ENCODE measurements at regions not wholly inside any gene's neighbourhood (a gene's known extent, or its start where the extent isn't known, plus 50 kb on each side); places are given as distances from the start of the nearest gene placed in this dataset.

GRCh38 chr18:45359275-45360009 lies 255.8 kb upstream of the SLC14A2 start:
- H3K27ac Mint-ChIP-seq (ENCODE audit: unreplicated experiment) = no peak overlapping the region
- DNase-seq (ENCODE audit: extremely low spot score, unreplicated experiment) = no peak
- H3K4me1 Mint-ChIP-seq (ENCODE audit: unreplicated experiment) = peaks cover 10% of the 10 kb centered on the region
- no peaks in the 10 kb centered on the region for H3K9me3 Mint-ChIP-seq (ENCODE audit: unreplicated experiment)
- TF ChIP-seq, protein P1, sequence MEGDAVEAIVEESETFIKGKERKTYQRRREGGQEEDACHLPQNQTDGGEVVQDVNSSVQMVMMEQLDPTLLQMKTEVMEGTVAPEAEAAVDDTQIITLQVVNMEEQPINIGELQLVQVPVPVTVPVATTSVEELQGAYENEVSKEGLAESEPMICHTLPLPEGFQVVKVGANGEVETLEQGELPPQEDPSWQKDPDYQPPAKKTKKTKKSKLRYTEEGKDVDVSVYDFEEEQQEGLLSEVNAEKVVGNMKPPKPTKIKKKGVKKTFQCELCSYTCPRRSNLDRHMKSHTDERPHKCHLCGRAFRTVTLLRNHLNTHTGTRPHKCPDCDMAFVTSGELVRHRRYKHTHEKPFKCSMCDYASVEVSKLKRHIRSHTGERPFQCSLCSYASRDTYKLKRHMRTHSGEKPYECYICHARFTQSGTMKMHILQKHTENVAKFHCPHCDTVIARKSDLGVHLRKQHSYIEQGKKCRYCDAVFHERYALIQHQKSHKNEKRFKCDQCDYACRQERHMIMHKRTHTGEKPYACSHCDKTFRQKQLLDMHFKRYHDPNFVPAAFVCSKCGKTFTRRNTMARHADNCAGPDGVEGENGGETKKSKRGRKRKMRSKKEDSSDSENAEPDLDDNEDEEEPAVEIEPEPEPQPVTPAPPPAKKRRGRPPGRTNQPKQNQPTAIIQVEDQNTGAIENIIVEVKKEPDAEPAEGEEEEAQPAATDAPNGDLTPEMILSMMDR (IDR thresholded peaks at IDR 0.05) = no peak
- H3K36me3 Mint-ChIP-seq (ENCODE audit: unreplicated experiment) = no peaks in the 10 kb centered on the region
- no peak overlapping the region for H3K4me3 Mint-ChIP-seq (ENCODE audit: unreplicated experiment)
- peaks cover 37% of the 10 kb centered on the region for H3K27me3 Mint-ChIP-seq (ENCODE audit: unreplicated experiment)

- no peak overlapping the region for H3K4me3 Mint-ChIP-seq (ENCODE audit: unreplicated experiment)
- no peaks in the 10 kb centered on the region for H3K36me3 Mint-ChIP-seq (ENCODE audit: unreplicated experiment)
- H3K27ac Mint-ChIP-seq (ENCODE audit: unreplicated experiment) = no peak overlapping the region
- H3K4me1 Mint-ChIP-seq (ENCODE audit: unreplicated experiment) = peaks cover 12% of the 10 kb centered on the region
- TF ChIP-seq, protein P1 (IDR thresholded peaks at IDR 0.05) = no peak
- H3K9me3 Mint-ChIP-seq (ENCODE audit: unreplicated experiment) = no peaks in the 10 kb centered on the region
- no peak for DNase-seq (ENCODE audit: extremely low spot score, unreplicated experiment)
- H3K27me3 Mint-ChIP-seq (ENCODE audit: unreplicated experiment) = peaks cover 44% of the 10 kb centered on the region
These were observed 254.0 kb upstream of the SLC14A2 start for GRCh38 chr18:45361125-45361851.

DNA sequence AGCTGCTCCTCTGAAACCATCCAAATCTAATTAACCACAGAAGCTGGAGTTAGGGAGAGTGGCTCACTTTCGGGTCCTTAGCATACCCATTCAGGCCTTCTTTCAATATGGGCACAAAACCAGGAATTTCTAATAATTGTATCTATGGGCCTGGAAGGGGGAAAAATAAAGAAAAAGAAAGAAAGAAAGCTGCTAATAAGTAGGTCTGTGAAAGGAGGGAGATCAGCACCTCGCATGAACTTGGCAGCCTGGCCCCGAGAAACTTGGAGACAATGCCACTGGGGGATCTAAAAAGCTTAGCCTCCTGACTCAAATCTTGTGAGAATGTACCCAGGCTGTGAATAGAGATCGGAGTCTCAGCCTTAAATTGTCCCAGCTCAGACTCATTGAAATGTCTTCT lies 252.1 kb upstream of the SLC14A2 start:
- peaks cover 50% of the 10 kb centered on the region for H3K27me3 Mint-ChIP-seq (ENCODE audit: unreplicated experiment)
- H3K4me1 Mint-ChIP-seq (ENCODE audit: unreplicated experiment) = peaks cover 12% of the 10 kb centered on the region
- no peak overlapping the region for H3K27ac Mint-ChIP-seq (ENCODE audit: unreplicated experiment)
- H3K9me3 Mint-ChIP-seq (ENCODE audit: unreplicated experiment) = no peaks in the 10 kb centered on the region
- H3K36me3 Mint-ChIP-seq (ENCODE audit: unreplicated experiment) = no peaks in the 10 kb centered on the region
- TF ChIP-seq, protein P1 (IDR thresholded peaks at IDR 0.05) = no peak
- no peak for DNase-seq (ENCODE audit: extremely low spot score, unreplicated experiment)
- no peak overlapping the region for H3K4me3 Mint-ChIP-seq (ENCODE audit: unreplicated experiment)

DNA sequence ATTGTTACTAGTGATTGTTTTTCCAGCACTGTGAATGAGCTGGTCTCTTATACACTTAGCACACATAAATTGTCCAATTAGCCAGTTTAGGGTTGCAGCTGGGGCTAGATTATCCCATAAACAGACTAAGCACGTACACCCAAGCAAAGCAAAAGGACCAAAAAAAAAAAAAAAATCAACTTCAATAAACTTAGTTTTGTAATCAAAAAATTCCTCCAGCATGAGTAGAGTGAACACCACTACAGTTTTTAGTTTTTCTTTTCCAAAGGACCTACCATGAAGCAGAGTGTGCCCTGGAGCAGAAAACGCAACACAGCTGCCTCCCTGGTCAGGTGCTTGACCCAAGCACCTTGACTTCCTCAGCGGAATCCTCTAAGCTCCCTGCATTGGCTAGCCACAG lies 249.4 kb upstream of the SLC14A2 start:
- no peak for DNase-seq (ENCODE audit: extremely low spot score, unreplicated experiment)
- H3K9me3 Mint-ChIP-seq (ENCODE audit: unreplicated experiment) = no peaks in the 10 kb centered on the region
- peaks cover 20% of the 10 kb centered on the region for H3K4me1 Mint-ChIP-seq (ENCODE audit: unreplicated experiment)
- no peak overlapping the region for H3K4me3 Mint-ChIP-seq (ENCODE audit: unreplicated experiment)
- no peak overlapping the region for H3K27ac Mint-ChIP-seq (ENCODE audit: unreplicated experiment)
- H3K36me3 Mint-ChIP-seq (ENCODE audit: unreplicated experiment) = no peaks in the 10 kb centered on the region
- peaks cover 38% of the 10 kb centered on the region for H3K27me3 Mint-ChIP-seq (ENCODE audit: unreplicated experiment)
- TF ChIP-seq, protein P1 (IDR thresholded peaks at IDR 0.05) = no peak

- TF ChIP-seq, protein P1 (IDR thresholded peaks at IDR 0.05) = no peak
These were observed 244.8 kb upstream of the SLC14A2 start for GRCh38 chr18:45370255-45371010.

More at GRCh38 chr18:45370255-45371010, 244.8 kb upstream of the SLC14A2 start:
- H3K27ac Mint-ChIP-seq (ENCODE audit: unreplicated experiment) = no peak overlapping the region
- peaks cover 19% of the 10 kb centered on the region for H3K27me3 Mint-ChIP-seq (ENCODE audit: unreplicated experiment)
- no peaks in the 10 kb centered on the region for H3K9me3 Mint-ChIP-seq (ENCODE audit: unreplicated experiment)
- peaks cover 11% of the 10 kb centered on the region for H3K4me1 Mint-ChIP-seq (ENCODE audit: unreplicated experiment)
- no peaks in the 10 kb centered on the region for H3K36me3 Mint-ChIP-seq (ENCODE audit: unreplicated experiment)
- DNase-seq (ENCODE audit: extremely low spot score, unreplicated experiment) = no peak
- H3K4me3 Mint-ChIP-seq (ENCODE audit: unreplicated experiment) = no peak overlapping the region

Measured in osteocyte (in vitro differentiated cells).